GM10248 (cell line): ENCODE measurements at regions not wholly inside any gene's neighbourhood (a gene's known extent, or its start where the extent isn't known, plus 50 kb on each side); places are given as distances from the start of the nearest gene placed in this dataset.

Experiments used
- CTCF ChIA-PET: fragments of 300-600 bp; sonication (Branson Sonifier 250); formaldehyde crosslinking; extraction: SDS; loops from one replicate; lab custom pipeline; 2021; ENCODE audit warnings: antibody characterized with exemption; lab: Yijun Ruan, JAX
- POLR2A ChIA-PET: fragments of 350-650 bp; sonication (Branson Sonifier 250); formaldehyde crosslinking; extraction: SDS; loops from one replicate; lab custom pipeline; 2020; ENCODE audit warnings: antibody characterized with exemption; lab: Yijun Ruan, JAX
- DNase-seq: peaks from one replicate; pipeline ENCODE4 v3.0.0; 2012; ENCODE audit errors: extremely low spot score
- TF ChIP-seq, protein P1 (sequence below): IDR thresholded peaks from 2 replicates; pipeline ENCODE4 v1.5.1; 2012; ENCODE audit warnings: mild to moderate bottlenecking, low read depth; ENCODE audit errors: extremely low read depth, missing control alignments, control extremely low read depth

DNA sequence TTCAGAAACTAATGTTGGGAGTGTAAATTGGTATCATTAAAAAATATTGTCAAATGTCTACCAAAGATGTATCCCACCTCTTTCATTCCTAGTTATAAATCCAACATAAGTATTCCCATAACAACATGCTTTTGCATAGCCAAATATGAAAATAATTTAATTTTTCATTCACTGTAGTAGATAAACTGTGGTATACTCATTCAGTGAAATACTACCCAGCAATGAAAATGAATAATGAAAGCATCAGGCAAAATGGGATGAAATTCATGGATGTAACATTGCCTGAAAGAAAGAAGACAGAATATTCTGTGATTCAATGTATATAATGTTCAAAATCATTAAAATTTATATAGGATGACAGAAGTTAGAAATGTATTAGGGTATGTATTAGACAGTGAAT is 629.0 kb upstream of the MBL2 start:
- ChIA-PET POLR2A (no interaction called here), CTCF (interaction anchor here (1.1 kb wide), 1 partner anchor 13 kb away, joined by 3 read pairs; no protein-coding TSS in a partner anchor)
- no peak for DNase-seq
- TF ChIP-seq, protein P1, sequence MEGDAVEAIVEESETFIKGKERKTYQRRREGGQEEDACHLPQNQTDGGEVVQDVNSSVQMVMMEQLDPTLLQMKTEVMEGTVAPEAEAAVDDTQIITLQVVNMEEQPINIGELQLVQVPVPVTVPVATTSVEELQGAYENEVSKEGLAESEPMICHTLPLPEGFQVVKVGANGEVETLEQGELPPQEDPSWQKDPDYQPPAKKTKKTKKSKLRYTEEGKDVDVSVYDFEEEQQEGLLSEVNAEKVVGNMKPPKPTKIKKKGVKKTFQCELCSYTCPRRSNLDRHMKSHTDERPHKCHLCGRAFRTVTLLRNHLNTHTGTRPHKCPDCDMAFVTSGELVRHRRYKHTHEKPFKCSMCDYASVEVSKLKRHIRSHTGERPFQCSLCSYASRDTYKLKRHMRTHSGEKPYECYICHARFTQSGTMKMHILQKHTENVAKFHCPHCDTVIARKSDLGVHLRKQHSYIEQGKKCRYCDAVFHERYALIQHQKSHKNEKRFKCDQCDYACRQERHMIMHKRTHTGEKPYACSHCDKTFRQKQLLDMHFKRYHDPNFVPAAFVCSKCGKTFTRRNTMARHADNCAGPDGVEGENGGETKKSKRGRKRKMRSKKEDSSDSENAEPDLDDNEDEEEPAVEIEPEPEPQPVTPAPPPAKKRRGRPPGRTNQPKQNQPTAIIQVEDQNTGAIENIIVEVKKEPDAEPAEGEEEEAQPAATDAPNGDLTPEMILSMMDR = no peak

DNA sequence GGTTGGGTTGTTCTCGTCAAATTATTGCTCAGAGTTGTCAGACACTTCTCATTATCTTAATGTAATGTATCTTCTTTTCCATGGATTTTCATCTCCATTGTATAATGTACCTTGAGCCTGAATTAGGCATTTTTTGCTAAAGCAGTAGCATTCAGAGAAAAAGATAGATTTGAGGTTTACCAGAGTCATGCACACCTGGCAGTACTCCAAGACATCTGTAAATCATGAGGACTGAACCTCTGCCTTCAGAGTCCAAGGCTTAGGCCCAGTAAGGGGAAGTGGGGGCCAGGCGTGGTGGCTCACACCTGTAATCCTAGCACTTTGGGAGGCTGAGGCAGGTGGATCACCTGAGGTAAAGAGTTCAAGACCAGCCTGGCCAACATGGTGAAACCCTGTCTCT is 624.3 kb upstream of the MBL2 start:
- ChIA-PET POLR2A (no interaction called here), CTCF (no interaction called here)
- TF ChIP-seq, protein P1 = no peak
- no peak for DNase-seq

DNA sequence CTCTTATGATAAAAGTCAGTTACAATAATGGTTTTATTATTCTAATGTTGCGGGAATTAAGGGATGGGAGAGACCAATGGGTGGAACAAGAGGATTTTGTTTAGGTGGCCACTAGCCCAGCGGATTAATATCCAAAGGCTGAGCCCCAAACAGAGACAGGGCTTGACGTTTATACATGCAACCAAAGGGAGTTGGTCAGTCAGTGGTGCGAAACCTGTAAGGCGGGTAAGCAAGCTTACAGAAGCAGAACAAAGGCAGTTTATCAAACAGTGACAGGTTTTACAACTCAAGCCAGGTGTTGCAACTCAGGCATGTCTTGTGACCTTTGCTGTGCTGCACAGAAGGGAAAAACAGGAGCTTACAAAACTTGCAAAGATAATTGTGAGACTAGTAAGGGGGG is 622.9 kb upstream of the MBL2 start:
- no peak for DNase-seq
- POLR2A ChIA-PET = no interaction called here
- CTCF ChIA-PET = no interaction called here
- TF ChIP-seq, protein P1 = no peak

DNA sequence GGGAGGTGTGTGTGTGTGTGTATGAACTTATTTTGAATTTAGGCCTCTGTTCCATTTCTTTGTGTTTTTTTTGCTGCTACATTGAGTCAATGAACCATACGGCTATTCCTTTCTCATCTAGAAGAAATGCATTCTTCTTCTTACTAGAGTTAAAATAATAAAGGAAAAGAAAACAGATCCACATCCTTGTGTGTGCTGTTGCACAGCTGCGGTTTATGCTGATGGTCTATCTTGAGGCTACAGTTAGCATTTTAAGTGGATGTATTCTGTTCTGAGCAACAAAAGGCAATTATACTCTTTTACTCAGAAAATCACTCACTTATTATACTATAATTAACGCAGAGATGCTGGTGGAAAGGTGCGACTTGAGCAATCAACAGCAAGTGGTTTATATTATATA is 615.0 kb upstream of the MBL2 start:
- DNase-seq = no peak
- POLR2A ChIA-PET = no interaction called here
- TF ChIP-seq, protein P1 = no peak
- CTCF ChIA-PET = no interaction called here

DNA sequence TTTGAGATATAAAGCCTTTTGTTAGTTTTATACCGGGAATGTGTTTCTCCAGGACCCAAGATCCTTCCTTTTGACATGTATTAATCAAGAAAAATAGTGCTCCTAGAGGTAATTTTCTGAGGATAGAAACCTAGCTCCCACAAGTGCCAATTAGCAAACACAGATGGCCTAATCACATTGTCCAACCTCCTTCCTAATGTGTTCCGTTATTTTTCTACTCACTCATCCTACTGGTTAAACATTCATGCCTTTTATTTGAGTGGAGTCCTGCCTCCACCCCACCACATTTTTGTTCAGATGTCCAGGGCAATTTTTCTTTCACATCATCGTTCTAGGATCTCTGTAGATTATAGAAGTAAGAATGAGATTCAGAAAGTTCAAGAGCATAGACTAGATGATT is 610.0 kb upstream of the MBL2 start:
- ChIA-PET CTCF (no interaction called here), POLR2A (no interaction called here)

DNA sequence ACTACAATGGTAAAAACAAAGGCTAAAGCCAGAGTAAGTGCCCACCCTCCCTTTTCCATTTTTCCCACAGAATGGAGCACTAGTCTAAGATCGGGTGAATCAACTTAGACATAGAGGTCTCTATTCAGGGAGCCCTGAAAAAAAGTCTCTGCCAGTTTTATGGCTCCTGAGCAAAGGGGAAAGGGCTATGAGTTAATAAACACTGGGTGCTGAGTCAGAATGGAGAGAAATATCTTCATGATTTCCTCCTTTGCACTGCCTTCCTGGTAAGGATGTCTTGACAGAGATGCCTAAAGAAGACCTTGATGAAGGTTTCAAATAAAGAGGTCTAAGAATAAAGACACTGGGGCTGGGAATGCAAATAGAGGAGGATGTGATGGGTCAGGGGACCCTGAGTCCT is 607.4 kb upstream of the MBL2 start:
- TF ChIP-seq, protein P1 = no peak
- CTCF ChIA-PET = no interaction called here
- POLR2A ChIA-PET = no interaction called here
- no peak for DNase-seq

More for the DNA sequence above, 610.0 kb upstream of the MBL2 start:
- TF ChIP-seq, protein P1 = no peak
- DNase-seq = no peak

DNA sequence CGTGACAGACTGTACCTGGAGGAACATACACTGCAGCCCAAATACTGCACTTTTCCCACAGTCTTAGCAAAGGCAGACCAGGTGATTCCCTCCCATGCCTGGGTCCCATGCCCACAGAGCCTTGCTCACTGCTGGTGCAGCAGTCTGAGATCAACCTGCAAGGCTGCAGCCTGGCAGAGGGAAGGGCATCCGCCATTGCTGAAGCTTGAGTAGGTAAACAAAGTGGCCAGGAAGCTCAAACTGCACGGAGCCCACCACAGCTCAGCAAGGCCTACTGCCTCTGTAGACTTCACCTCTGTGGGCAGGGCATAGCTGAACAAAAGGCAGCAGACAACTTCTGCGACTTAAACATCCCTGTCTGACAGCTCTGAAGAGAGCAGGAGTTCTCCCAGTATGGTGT is 597.8 kb upstream of the MBL2 start:
- TF ChIP-seq, protein P1 = no peak
- ChIA-PET POLR2A (no interaction called here), CTCF (interaction anchor here (1.1 kb wide), 1 partner anchor 23 kb away, joined by 3 read pairs; no protein-coding TSS in a partner anchor)
- no peak for DNase-seq
